Kidney epithelial cell (primary cell): ENCODE measurements at regions not wholly inside any gene's neighbourhood (a gene's known extent, or its start where the extent isn't known, plus 50 kb on each side); places are given as distances from the start of the nearest gene placed in this dataset.

Experiments
- DNase-seq: peaks from one replicate; pipeline ENCODE4 v3.0.0-alpha.2; 2010; ENCODE audit warnings: low read depth
- H3K27me3 ChIP-seq: 2 replicates; pipeline ENCODE4 v1.6.0; 2011; ENCODE audit warnings: low read length; ENCODE audit not compliant: control insufficient read depth, insufficient read depth
- H3K36me3 ChIP-seq: 2 replicates; pipeline ENCODE4 v1.5.1; 2011; ENCODE audit warnings: low read length; ENCODE audit not compliant: control insufficient read depth, insufficient read depth
- H3K4me3 ChIP-seq: 2 replicates; pipeline ENCODE4 v1.5.1; 2011; ENCODE audit warnings: low read depth, mild to moderate bottlenecking, control low read depth, low read length
- CTCF ChIP-seq: IDR thresholded peaks from 2 replicates; pipeline ENCODE4 v1.5.1; 2011; ENCODE audit warnings: mild to moderate bottlenecking, moderate library complexity, low read length, control low read depth, inconsistent platforms; ENCODE audit not compliant: insufficient read depth, poor library complexity, severe bottlenecking

- no peak for TF ChIP-seq CTCF
- no peaks in the 10 kb centered on the region for H3K36me3 ChIP-seq
- no peak for DNase-seq
- H3K27me3 ChIP-seq, result no peaks in the 10 kb centered on the region
- no peak overlapping the region for H3K4me3 ChIP-seq
Measured at GRCh38 chr11:19451609-19452008, 210.9 kb upstream of the E2F8 start.

GRCh38 chr11:19450282-19450681, 209.5 kb upstream of the E2F8 start:
- H3K4me3 ChIP-seq, result no peak overlapping the region
- TF ChIP-seq CTCF, result no peak
- no peak for DNase-seq

GRCh38 chr11:19448651-19449050, 207.9 kb upstream of the E2F8 start:
- Histone ChIP-seq H3K36me3 (no peaks in the 10 kb centered on the region), H3K4me3 (no peak overlapping the region), H3K27me3 (no peaks in the 10 kb centered on the region)
- TF ChIP-seq CTCF, result no peak
- no peak for DNase-seq

More at GRCh38 chr11:19450282-19450681, 209.5 kb upstream of the E2F8 start:
- no peaks in the 10 kb centered on the region for H3K36me3 ChIP-seq
- no peaks in the 10 kb centered on the region for H3K27me3 ChIP-seq

GRCh38 chr11:19447150-19447566, 206.4 kb upstream of the E2F8 start:
- DNase-seq, result no peak
- Histone ChIP-seq H3K36me3 (no peaks in the 10 kb centered on the region), H3K27me3 (no peaks in the 10 kb centered on the region), H3K4me3 (no peak overlapping the region)
- TF ChIP-seq CTCF, result no peak

GRCh38 chr11:19445771-19446170, 205.0 kb upstream of the E2F8 start:
- H3K4me3 ChIP-seq, result no peak overlapping the region
- no peak for DNase-seq
- TF ChIP-seq CTCF, result no peak

GRCh38 chr11:19444231-19444630, 203.5 kb upstream of the E2F8 start:
- H3K4me3 ChIP-seq, result no peak overlapping the region
- TF ChIP-seq CTCF, result no peak
- no peak for DNase-seq
- no peaks in the 10 kb centered on the region for H3K27me3 ChIP-seq
- H3K36me3 ChIP-seq, result no peaks in the 10 kb centered on the region

More at GRCh38 chr11:19445771-19446170, 205.0 kb upstream of the E2F8 start:
- H3K36me3 ChIP-seq, result no peaks in the 10 kb centered on the region
- no peaks in the 10 kb centered on the region for H3K27me3 ChIP-seq
